Hepatocyte (in vitro differentiated cells): ENCODE measurements at regions not wholly inside any gene's neighbourhood (a gene's known extent, or its start where the extent isn't known, plus 50 kb on each side); places are given as distances from the start of the nearest gene placed in this dataset.
"Not testable (repeated sequence)": the region's sequence is repeated elsewhere in the genome, so short reads cannot be mapped to it uniquely, and the experiment has no call there.

Experiments
- DNase-seq: peaks from one replicate; pipeline ENCODE4 v3.0.0-alpha.2; 2016; ENCODE audit warnings: low spot score
- H2AFZ ChIP-seq: fragments of 200-600 bp; sonication (generic); 2 replicates; pipeline ENCODE4 v1.6.0; 2016; ENCODE audit warnings: antibody characterized with exemption, mild to moderate bottlenecking
- H3K27ac ChIP-seq: fragments of 200-600 bp; sonication (generic); 2 replicates; pipeline ENCODE4 v1.5.1; 2016; ENCODE audit warnings: mild to moderate bottlenecking
- H3K27me3 ChIP-seq: fragments of 200-600 bp; sonication (generic); 2 replicates; pipeline ENCODE4 v1.6.1; 2016
- H3K36me3 ChIP-seq: fragments of 200-600 bp; sonication (generic); replicated peaks from 2 replicates; pipeline ENCODE4 v1.5.1; 2016; ENCODE audit warnings: low read depth; ENCODE audit not compliant: insufficient read depth
- H3K4me1 ChIP-seq: fragments of 200-600 bp; sonication (generic); 2 replicates; pipeline ENCODE4 v1.5.1; 2016; ENCODE audit warnings: mild to moderate bottlenecking, moderate library complexity; ENCODE audit not compliant: insufficient read depth
- H3K4me2 ChIP-seq: fragments of 200-600 bp; sonication (generic); 2 replicates; pipeline ENCODE4 v1.6.0; 2016
- H3K4me3 ChIP-seq: fragments of 200-600 bp; sonication (generic); 2 replicates; pipeline ENCODE4 v1.5.1; 2016; ENCODE audit warnings: mild to moderate bottlenecking
- H3K79me2 ChIP-seq: fragments of 200-600 bp; sonication (generic); 2 replicates; pipeline ENCODE4 v1.6.0; 2017; ENCODE audit warnings: mild to moderate bottlenecking
- H3K9me2 ChIP-seq: fragments of 200-600 bp; sonication (generic); replicated peaks from 2 replicates; pipeline ENCODE4 v1.6.0; 2017; ENCODE audit warnings: mild to moderate bottlenecking; ENCODE audit not compliant: insufficient read depth
- H3K9me3 ChIP-seq: fragments of 200-600 bp; sonication (generic); 2 replicates; pipeline ENCODE4 v1.5.1; 2016; ENCODE audit warnings: low read depth, mild to moderate bottlenecking
- H4K20me1 ChIP-seq: fragments of 200-600 bp; sonication (generic); 2 replicates; pipeline ENCODE4 v1.6.0; 2016; ENCODE audit warnings: mild to moderate bottlenecking; ENCODE audit not compliant: insufficient read depth, poor library complexity, severe bottlenecking
- CTCF ChIP-seq: fragments of 200-600 bp; sonication (generic); IDR thresholded peaks from 2 replicates; pipeline ENCODE4 v1.5.1; 2016; ENCODE audit warnings: antibody characterized with exemption, mild to moderate bottlenecking; ENCODE audit not compliant: poor library complexity
- EZH2 ChIP-seq: fragments of 200-600 bp; sonication (generic); IDR thresholded peaks from 2 replicates; pipeline ENCODE4 v1.6.1; 2016; ENCODE audit warnings: antibody characterized with exemption, mild to moderate bottlenecking, borderline replicate concordance
- EZH2phosphoT487 ChIP-seq: fragments of 200-600 bp; sonication (generic); IDR thresholded peaks from one replicate; pipeline ENCODE4 v1.6.1; 2018; ENCODE audit warnings: antibody characterized with exemption, mild to moderate bottlenecking, low read depth, moderate library complexity; ENCODE audit not compliant: unreplicated experiment, severe bottlenecking
- WGBS: methylation state at CpG from one replicate; pipeline ENCODE4 v1.1.6; 2016; ENCODE audit warnings: low lambda C conversion rate; ENCODE audit errors: missing lambda C conversion rate; 5-methylcytosine and 5-hydroxymethylcytosine counted together

DNA sequence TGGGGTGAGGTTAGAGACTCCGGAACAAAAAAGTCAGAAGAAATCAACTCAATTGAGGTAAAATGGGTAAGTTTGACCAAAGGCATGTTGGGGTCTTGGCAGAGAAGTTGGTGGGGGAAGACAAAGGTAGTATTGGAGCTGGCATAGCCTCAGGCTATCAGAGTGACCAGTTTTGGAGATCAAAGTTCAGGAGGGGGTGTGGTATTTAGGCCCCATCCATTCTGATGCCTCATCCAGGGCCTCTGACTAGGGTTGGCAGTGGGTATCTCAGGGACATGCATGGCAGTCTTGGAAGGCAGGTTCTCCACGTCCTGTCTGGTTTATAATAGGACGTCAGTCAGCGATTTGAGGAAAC lies 73.2 kb upstream of the TRABD2B start:
- Histone ChIP-seq H3K4me1 (peaks cover 3% of the 10 kb centered on the region), H2AFZ (no peak overlapping the region), H3K9me3 (no peaks in the 10 kb centered on the region), H3K36me3 (no peaks in the 10 kb centered on the region), H3K27ac (no peak overlapping the region), H3K79me2 (no peaks in the 10 kb centered on the region), H3K4me3 (no peak overlapping the region), H3K27me3 (no peaks in the 10 kb centered on the region), H3K9me2 (no peaks in the 10 kb centered on the region), H4K20me1 (no peaks in the 10 kb centered on the region), H3K4me2 (no peak overlapping the region)
- 97% methylated on average over 4 of the region's 4 CpGs for WGBS
- TF ChIP-seq CTCF = no peak
- no peak for TF ChIP-seq EZH2
- no peak for TF ChIP-seq EZH2phosphoT487
- no peak for DNase-seq

- no peak overlapping the region for H3K4me2 ChIP-seq
- H3K4me1 ChIP-seq = peaks cover 3% of the 10 kb centered on the region
- TF ChIP-seq CTCF (no peak), EZH2phosphoT487 (no peak), EZH2 (no peak)
- H4K20me1 ChIP-seq = no peaks in the 10 kb centered on the region
- H3K9me3 ChIP-seq = no peaks in the 10 kb centered on the region
- H3K79me2 ChIP-seq = no peaks in the 10 kb centered on the region
- H3K9me2 ChIP-seq = no peaks in the 10 kb centered on the region
- no peak overlapping the region for H2AFZ ChIP-seq
- no peaks in the 10 kb centered on the region for H3K27me3 ChIP-seq
- H3K36me3 ChIP-seq = no peaks in the 10 kb centered on the region
- 86% methylated on average over 7 of the region's 7 CpGs for WGBS
- no peak for DNase-seq
- no peak overlapping the region for H3K27ac ChIP-seq
- H3K4me3 ChIP-seq = no peak overlapping the region
Observed at GRCh38 chr1:48069662-48070395, 72.6 kb upstream of the TRABD2B start.

- Histone ChIP-seq H3K27ac (no peak overlapping the region), H3K79me2 (no peaks in the 10 kb centered on the region), H3K4me2 (no peak overlapping the region), H3K9me3 (no peaks in the 10 kb centered on the region), H2AFZ (no peak overlapping the region), H4K20me1 (no peaks in the 10 kb centered on the region), H3K27me3 (no peaks in the 10 kb centered on the region), H3K4me3 (no peak overlapping the region), H3K9me2 (no peaks in the 10 kb centered on the region), H3K4me1 (no peaks in the 10 kb centered on the region), H3K36me3 (no peaks in the 10 kb centered on the region)
- no peak for TF ChIP-seq EZH2
- no peak for TF ChIP-seq EZH2phosphoT487
- no peak for TF ChIP-seq CTCF
- no peak for DNase-seq
- 45% methylated on average over 1 of the region's 1 CpG for WGBS
Observed at GRCh38 chr1:48068206-48068605, 71.0 kb upstream of the TRABD2B start.

DNA sequence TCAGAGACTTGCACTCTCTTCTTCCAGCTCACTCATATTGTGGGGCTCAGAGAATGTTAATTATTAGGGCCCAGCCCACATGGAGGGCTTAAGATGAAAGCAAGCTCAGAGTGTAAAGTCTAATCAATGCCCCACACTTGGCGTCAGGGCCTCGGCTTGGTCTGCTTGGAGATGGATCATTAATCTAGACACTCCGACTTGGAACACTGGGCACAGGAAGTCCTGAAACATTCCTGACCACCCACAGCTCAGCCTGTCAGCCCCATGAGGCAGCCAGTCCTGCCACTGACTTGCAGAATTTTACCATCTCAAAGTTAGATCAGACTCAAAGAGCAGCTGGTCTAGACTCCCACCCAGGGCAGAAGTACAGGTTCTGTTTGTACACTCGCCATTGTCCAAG lies 69.8 kb upstream of the TRABD2B start:
- 57% methylated on average over 4 of the region's 4 CpGs for WGBS
- H4K20me1 ChIP-seq = no peaks in the 10 kb centered on the region
- TF ChIP-seq EZH2 = no peak
- no peak for TF ChIP-seq EZH2phosphoT487
- no peak for TF ChIP-seq CTCF
- H3K36me3 ChIP-seq = no peaks in the 10 kb centered on the region
- no peaks in the 10 kb centered on the region for H3K4me1 ChIP-seq
- no peak overlapping the region for H3K4me3 ChIP-seq
- H3K4me2 ChIP-seq = no peak overlapping the region
- no peaks in the 10 kb centered on the region for H3K9me2 ChIP-seq
- H3K79me2 ChIP-seq = no peaks in the 10 kb centered on the region
- H3K27me3 ChIP-seq = no peaks in the 10 kb centered on the region
- no peak overlapping the region for H2AFZ ChIP-seq
- DNase-seq = no peak
- H3K27ac ChIP-seq = no peak overlapping the region
- H3K9me3 ChIP-seq = no peaks in the 10 kb centered on the region

DNA sequence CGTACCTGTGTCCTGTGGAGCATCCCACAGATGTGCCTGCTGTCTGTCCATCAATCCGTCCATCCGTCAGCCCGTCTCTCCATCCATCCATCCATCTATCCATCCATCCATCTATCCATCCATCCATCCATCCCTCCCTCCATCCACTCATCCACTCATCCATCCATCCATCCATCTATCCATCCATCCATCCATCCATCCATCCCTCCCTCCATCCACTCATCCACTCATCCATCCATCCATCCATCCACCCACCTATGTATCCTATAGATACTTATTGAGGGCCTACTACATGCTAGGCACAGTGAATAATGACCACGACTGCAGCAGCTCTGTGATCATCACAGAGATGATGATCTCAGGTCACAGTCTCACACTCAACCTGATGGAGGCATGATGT lies 67.5 kb upstream of the TRABD2B start:
- H3K4me2 ChIP-seq, H3K27me3 ChIP-seq, H2AFZ ChIP-seq, H3K4me3 ChIP-seq, H3K27ac ChIP-seq, H3K36me3 ChIP-seq, H3K79me2 ChIP-seq, H4K20me1 ChIP-seq, H3K9me2 ChIP-seq, DNase-seq, H3K9me3 ChIP-seq, H3K4me1 ChIP-seq: not testable (repeated sequence)
- 94% methylated on average over 5 of the region's 5 CpGs for WGBS
